Fibroblast of the aortic adventitia (primary cell): ENCODE measurements at regions not wholly inside any gene's neighbourhood (a gene's known extent, or its start where the extent isn't known, plus 50 kb on each side); places are given as distances from the start of the nearest gene placed in this dataset.

Experiments used
- DNase-seq: peaks from one replicate; pipeline ENCODE4 v3.0.0-alpha.2; 2010; ENCODE audit warnings: low read depth
- H3K4me3 ChIP-seq: 2 replicates; pipeline ENCODE4 v1.5.1; 2011; ENCODE audit warnings: low read depth, mild to moderate bottlenecking, control low read depth, low read length, moderate library complexity
- CTCF ChIP-seq: IDR thresholded peaks from 2 replicates; pipeline ENCODE4 v1.5.1; 2011; ENCODE audit warnings: mild to moderate bottlenecking, low read length, control low read depth, inconsistent platforms; ENCODE audit not compliant: insufficient read depth

- H3K4me3 ChIP-seq, result no peak overlapping the region
- TF ChIP-seq CTCF, result no peak
- DNase-seq, result no peak
Measured at GRCh38 chr7:42340436-42340835, 103.4 kb upstream of the GLI3 start.

GRCh38 chr7:42338916-42339540 lies 102.0 kb upstream of the GLI3 start:
- no peak for DNase-seq
- H3K4me3 ChIP-seq, result no peak overlapping the region
- no peak for TF ChIP-seq CTCF

- no peak for TF ChIP-seq CTCF
- no peak overlapping the region for H3K4me3 ChIP-seq
- peak; percentile 27 for DNase-seq
Measured at GRCh38 chr7:42338231-42338915, 101.4 kb upstream of the GLI3 start.

GRCh38 chr7:42337225-42337905 lies 100.4 kb upstream of the GLI3 start:
- TF ChIP-seq CTCF, result no peak
- H3K4me3 ChIP-seq, result no peak overlapping the region
- no peak for DNase-seq

GRCh38 chr7:42332605-42333222 lies 95.7 kb upstream of the GLI3 start:
- no peak for DNase-seq
- H3K4me3 ChIP-seq, result no peak overlapping the region
- TF ChIP-seq CTCF, result no peak

- H3K4me3 ChIP-seq, result no peak overlapping the region
- DNase-seq, result no peak
- no peak for TF ChIP-seq CTCF
Measured at GRCh38 chr7:42319631-42320030, 82.6 kb upstream of the GLI3 start.
